Hindlimb muscle (tissue), 1 donor: ENCODE measurements at regions not wholly inside any gene's neighbourhood (a gene's known extent, or its start where the extent isn't known, plus 50 kb on each side); places are given as distances from the start of the nearest gene placed in this dataset.
"Not testable (repeated sequence)": the region's sequence is repeated elsewhere in the genome, so short reads cannot be mapped to it uniquely, and the experiment has no call there.

ENCODE experiments used
- DNase-seq: peaks from one replicate; pipeline ENCODE4 v3.0.0-alpha.2; 2013

DNA sequence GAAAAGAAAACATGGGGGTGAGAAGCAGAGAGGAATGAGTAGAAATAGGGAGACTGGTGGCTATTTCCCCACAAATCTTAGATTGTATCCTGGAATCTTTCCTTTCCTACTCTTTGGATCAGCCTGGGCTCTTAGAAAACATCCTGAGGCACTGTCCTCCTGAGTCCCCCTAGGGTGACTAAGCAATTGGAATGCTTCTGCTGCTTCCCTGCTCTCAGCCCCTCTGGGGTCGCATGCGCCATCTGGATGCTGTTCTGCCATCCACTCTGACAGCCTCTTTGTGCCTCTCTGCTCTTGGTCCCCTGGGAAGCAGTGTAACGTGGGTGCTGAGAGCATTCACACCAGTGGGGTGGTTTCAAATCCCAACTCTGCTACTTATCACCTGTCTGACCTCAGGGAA, 443.0 kb downstream of the SIPA1L2 start:
- DNase-seq = no peak

DNA sequence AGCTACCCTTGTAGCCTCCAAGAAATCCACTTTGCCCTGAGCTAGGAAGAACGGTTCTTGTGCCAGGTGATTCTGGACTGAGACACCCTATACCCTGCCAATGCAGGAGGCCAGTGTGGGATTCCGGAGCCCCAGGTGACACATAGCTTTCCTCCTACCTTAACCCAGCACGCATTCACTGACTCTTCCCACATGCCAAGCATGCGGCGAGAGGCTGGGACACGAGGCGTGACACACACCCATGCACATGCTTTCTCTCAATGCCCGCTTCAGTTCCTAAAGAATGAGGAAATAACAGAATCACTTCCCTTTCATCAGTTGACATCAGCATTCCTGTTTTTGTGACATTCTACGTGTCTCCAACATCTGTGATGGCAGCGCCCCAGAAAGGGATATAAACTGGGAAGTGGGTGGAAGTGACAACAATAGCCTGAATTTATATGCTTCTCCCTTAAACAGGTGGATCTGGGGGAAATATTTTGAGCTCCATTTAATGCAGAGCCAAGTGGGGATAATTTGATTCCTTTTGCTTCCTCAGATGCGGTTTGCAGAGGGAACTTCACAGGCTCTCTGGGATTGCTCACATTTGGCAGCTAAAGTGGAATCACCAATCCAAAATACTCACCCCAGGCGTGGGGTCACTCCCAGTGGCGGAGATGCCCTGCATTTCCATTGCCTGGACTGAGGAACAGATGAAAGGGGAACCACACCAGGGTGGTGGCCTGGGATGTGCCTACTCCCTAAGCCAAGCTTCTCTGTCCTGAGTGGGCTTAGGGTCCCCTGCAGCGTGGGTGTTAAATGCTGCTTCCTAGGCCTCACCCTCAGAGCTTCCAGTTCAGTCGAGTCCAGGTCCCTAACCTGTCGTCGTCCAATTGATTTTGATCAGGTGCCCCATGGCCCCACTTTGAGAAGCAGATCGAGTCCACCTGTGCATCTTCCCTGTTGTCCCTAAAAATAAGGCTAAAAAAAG, 445.1 kb downstream of the SIPA1L2 start:
- DNase-seq = no peak

DNA sequence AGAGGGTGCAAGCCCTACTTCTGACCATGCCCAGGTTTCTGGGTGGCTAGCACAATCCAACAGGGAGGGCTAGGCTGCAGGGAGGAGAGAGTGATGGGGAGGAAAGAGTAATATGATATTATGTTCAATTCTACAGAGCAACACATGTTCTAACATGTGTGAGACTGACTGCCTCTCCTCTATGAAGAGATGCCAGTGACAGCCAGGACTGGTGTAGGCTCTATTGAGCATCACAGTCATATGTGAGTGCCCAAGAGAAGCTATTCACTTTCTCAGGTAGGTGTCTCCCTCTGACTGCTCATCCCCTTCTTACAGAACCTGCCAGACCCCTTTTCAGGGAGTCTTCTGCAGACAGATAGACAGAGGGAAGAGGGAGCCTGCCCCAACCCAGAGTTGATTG, 446.1 kb downstream of the SIPA1L2 start:
- no peak for DNase-seq

DNA sequence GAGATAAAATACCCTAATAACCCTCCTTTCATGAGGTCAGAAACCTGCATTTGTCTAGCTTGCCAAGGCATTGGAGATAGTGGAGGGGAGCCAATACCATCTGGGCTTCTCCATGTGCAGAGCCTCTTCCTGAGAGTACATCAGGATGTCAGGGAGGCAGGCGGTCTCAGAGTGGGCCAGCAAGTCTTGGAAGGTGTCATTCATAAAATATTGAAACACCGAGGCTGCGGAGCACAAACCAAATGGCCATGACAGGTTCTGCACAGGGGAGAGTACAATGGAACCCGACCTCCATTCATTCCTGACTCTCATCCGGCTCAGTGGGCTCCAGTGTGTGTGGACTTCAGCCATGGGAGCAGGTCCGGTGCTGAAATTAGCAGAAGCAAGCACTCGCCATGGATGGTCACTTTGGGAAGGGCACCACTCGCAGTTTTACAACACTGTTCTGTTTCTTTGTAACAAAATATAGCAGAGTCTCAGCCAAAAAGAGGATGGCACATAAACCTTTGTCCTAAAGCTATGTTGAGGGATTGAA, 446.6 kb downstream of the SIPA1L2 start:
- no peak for DNase-seq

DNA sequence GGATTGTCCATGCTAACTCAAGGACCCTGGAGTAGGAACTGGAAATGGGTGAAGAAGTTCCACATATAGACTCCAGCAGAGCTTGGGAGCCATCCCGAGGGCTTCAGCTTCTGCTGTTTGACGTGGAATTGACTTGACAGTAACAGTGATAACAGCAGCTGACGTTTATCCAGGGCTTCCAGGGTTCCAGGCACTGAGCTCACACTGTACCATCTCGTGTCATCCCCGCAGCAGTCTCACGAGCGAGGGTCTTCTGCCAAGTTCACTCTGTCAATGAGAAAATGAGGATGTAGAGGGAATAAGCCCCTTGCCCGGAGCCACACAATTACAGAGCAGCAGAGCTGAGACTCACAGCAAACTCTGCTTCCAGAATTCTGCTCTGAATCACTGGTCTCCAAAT, 447.7 kb downstream of the SIPA1L2 start:
- no peak for DNase-seq

DNA sequence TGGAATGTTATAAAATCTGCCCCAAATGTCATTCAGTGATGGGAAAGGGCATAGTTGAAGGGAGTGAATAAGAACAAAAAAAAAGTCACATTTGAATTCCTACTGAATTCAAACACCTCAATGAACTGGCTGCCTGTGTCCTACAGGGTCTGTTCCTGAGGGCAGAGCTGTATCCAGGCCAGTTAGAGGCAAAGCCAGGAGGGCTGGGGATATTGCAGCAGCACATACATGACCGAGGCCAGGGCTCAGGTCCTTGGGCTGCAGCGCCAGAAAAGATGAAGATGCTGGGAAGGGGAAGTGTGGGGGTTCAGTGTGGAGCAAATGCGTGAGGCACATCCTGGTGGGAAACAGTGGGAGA, 449.2 kb downstream of the SIPA1L2 start:
- DNase-seq = no peak

DNA sequence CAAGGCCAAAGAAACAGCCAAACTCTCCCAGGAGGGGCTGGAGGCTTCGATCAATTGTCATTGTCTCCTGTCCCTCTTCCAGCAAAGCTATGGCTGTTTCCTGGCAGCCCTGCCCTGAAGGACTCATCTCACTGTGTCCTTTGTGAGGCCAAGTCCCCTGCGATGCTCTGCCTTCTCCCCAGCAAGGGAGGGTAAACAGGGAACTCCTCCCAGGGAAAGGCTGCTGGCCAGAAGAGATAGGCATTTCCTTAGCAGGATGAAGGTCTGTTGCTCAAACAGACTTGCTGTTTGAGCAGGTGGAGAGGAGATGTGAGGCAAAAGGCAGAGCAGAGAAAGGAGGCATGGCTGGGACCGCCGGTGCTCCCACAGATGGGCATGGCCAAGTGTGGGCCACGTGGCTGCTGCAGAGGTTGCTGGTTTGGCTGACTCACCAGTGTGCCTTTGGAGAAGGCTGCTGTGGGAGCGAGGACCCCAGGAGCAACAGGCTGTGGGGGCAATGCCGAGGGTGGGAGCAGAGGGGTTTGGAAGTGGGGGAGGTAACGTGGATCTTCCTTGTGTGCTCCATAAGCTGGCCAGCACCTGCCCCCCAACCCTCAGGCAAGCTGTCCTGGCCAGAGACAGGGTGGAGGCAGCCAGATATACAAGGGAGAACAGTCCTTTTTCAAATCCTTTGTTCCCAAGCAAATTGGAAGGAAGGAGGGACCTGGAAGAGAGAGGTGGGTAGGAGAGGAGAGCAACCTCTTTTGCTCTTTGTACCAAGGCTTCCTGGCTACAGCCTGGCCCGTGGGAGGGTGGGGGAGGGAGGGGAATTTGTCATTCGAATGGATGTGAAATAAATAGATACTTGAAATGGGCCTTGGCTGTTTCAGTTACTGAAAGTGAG, 449.8 kb downstream of the SIPA1L2 start:
- no peak for DNase-seq

DNA sequence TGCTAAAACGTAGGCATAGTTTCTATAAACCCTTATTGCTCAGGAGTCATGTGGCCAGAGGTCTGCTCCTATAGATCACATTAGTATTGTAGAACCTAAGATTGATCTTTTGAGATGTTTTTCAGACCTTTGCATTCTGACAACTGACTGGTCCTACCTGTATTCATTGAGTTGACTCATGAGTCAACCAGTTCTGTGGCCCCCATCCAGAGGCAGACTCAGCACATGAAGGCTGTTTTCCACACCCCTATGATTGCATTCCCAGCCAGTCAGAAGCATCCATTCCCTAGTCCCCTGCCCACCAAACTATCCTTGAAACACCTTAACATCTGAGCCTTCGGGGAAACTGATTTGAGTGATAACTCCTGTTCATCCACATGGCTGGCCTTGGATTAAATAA, 451.7 kb downstream of the SIPA1L2 start:
- no peak for DNase-seq

DNA sequence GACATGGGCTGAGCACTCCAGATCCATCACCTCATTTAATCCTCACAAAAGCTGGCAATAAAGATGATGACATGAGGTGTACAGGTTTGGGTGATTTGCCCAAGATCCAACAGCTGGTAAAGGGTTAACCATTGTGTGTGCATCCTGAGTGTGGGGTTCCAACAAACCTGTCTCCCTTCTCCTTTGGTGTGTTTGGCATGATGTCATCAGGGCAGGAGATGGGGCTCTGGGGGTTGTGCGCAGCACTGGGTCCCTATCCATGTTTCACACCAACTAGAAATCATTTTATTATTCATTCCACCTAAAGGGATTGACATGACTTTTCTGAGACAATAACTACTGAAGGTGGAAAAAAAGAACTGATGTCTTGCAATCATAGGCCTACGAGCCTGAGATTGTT, 452.5 kb downstream of the SIPA1L2 start:
- no peak for DNase-seq

DNA sequence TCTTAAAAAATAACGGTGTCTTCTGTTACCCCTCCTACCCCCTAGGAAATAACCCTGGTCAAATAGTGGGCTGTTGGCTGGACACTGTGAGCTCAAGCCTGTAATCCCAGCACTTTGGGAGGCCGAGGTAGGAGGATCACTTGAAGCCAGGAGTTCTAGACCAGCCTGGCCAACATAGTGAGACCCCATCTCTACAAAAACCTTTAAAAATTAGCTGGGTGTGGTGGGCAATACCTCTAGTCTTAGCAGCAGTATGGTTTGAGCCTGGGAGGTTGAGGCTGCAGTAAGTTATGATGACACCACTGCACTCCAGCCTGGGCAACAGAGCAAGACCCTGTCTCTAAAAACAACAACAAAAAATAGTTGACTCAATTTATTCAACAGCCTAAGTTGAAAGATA, 453.7 kb downstream of the SIPA1L2 start:
- no peak for DNase-seq

DNA sequence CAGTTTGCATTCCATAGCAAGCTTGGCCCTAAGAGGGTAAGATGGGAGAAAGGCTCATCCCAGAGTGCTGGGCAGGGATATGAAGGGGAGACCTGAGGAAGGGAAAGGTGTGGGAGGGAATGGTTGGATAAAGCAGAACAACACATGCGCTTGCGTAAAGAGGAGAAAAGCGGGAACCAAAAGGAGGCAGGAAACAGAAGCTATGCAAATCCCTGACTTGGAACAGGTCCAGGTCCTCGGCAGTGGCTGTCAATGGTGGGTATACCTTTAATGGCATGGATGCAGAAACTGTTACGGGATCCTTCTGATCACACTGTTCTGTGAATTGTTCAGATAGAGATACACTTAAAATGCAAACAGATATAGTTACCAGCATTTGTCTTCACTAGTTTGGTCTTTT, 455.6 kb downstream of the SIPA1L2 start:
- no peak for DNase-seq

DNA sequence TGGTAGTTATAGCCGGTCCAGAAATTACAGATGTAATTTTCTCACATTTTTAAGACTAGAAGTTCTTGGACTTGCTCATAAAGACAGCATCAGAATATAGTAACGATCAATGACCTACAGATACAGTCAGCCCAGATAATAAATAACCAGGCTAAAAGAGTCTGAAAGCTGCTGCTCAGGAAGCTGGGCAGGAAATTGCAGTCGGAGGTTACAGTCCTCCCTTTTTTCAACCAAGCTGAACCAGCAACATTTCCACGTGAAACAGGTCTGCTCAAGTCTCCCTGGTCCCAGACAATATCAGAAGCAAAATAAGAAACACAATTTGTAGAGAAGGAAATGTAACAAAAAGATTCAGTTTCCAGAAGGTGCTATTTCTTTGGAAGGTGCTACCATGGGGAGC, 457.4 kb downstream of the SIPA1L2 start:
- DNase-seq = no peak

DNA sequence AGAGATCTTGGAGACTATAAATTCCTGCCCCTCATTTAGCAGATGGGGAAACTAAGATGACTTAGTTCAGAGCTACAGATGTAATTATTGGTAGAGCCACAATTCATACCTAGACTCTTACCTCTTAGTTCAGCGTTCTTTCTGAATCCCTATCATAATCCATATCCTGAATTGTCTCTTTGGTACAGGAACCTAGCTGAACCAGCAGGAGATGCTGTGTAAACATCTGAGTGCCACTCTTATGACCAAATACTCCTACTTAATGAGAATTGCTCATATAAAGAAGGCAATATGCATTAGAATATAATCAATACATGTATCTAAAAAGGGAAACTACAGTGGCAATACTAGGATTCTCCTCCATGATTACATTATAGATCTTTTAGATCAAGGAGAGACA, 459.0 kb downstream of the SIPA1L2 start:
- no peak for DNase-seq

DNA sequence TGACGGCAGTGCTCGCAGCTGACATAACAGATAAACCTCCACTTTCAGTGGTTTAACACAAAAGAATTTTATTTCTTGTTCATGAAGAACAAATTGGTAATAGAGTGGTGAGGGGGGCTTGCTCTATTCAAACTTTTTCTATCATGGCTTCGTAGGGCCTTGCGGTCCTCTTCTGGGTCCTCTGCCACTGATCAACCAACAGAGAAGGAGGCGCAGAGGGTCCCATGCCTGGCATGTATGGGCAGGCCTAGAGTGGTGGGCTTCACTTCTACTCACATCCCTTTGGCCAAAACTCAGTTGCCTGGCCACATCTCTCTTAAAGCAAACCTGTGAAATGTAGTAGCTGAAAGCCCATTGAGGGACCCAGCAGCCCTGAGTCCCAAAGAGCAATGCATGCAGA, 460.5 kb downstream of the SIPA1L2 start:
- DNase-seq = no peak

DNA sequence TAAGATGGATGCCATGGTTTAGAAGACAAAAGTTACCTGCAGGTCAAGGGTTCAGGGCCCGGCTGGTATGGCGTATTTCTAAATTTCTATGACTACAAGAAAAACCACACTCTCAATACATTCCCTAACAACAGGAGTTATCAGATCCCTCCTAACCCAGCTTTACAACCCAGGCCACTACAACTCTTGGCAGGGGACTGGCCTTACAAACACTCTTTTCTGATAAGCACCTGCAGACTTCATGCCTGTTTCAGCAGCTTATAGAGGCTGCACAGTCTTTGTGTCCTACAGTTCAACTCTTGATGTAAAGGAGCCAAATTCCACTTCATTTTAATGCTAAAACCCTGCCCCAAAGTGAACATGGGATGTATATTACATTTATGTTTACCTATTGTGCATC, 461.4 kb downstream of the SIPA1L2 start:
- no peak for DNase-seq

DNA sequence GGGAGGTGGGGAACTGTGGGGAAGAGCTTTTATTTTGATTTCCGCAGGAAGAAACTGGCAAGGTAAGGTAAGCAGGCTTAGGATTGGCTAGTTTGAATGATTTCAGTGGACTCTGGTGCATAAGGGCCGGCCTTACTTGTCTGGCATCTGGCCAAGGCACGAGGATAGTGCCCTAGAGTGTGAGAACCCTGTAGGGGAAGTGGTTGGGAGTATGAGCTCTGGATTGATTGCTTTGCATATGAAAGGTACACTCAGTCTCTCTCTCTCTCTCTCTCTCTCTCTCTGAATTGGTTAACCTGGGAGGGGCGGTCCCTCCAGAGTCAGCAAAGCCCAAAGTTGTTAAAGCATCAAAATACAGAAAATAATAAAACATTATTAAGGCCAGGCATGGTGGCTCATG, 463.0 kb downstream of the SIPA1L2 start:
- no peak for DNase-seq

DNA sequence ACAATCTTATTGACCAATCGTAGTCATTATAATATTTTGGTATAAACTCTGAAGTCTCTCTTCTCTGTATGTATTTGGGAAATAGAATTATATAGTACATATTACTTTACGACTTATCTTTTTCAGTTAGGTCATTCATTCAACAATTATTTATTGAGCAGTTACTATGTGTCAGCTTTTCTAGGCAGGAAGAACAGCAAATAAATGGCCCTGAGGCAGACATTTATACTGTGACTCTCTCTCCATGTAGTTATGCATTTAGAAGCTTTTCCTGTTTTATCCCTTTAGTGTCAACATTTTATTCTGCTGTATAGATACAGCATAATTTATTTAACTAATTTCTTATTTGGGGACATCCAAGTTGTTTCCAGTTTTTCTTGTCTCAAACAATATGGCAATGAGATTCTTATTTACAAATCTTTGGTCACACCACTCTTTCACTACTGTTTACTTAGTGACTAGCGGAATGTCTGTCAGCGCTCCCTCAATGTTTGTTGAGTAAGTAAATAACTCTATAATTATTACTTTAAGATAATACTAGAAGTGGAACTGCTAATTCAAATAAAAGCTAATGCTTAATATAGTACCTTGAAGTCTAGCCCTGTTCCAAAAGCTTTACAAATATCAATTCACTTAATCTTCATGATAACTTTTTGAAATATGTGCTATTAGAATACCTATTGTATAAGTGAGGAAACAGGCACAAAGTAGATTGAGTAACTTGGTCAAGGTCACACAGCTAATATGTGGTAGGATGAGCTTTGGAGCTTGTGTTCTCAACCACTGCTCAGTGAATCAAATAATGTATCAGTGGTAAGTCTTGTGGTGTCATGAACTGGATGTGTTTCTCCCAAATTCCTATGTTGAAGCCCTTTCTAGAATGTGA, 465.6 kb downstream of the SIPA1L2 start:
- DNase-seq = no peak

DNA sequence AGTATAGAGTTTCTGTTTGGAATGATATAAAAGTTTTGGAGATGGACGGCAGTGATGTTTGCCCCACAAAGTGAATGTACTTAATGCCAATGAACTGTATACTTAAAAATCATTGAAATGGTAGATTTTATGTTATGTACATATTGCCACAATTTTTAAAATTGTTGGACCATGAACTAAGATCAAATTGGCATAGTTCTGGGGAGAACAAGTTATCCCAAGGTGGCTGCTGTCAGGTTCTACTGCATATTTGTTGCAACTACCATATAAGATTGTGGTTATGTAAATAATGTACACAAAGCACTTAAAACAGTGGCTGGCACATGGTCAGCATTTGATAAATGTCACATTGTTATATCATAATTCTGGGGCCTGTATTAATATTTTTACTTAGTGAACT, 466.4 kb downstream of the SIPA1L2 start:
- DNase-seq = no peak

DNA sequence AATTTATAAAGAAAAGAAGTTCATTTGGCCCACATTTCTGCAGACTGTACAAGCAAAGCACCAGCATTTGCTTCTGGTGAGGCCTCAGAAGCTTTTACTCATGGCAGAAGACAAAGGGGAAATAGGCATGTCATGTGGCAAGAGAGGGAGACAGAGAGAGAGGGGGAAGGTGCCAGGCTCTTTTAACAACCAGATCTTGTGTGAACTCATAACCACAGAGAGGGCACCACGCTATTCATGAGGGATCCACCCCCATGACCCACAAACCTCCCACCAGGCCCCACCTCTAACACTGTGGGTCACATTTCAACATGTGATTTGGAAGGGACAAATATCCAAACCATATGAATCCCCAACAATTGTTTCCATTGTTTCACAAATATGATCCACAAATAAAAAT, 467.9 kb downstream of the SIPA1L2 start:
- DNase-seq = no peak

DNA sequence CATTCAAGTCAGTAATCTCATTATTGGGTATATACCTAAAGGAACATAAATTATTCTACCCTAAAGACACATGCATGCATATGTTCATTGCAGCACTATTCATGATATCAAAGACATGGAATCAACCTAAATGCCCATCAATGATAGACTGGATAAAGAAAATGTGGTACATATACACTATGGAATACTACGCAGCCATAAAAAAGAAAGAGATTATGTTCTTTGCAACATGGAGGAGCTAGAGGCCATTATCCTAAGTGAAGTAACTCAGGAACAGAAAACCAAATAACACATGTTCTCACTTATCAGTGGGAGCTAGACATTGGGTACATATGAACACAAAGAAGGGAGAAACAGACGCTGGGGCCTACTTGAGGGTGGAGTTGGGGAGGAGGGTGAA, 471.4 kb downstream of the SIPA1L2 start:
- not testable (repeated sequence) for DNase-seq

DNA sequence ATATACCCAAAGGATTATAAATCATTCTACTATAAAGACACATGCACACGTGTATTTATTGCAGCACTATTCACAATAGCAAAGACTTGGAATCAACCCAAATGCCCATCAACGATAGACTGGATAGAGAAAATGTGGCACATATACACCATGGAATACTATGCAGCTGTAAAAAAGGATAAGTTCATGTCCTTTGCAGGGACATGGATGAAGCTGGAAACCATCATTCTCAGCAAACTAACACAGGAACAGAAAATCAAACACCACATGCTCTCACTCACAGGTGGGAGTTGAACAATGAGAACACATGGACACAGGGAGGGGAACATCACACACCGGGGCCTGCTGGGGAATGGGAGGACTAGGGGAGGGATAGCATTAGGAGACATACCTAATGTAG, 473.9 kb downstream of the SIPA1L2 start:
- DNase-seq = not testable (repeated sequence)

DNA sequence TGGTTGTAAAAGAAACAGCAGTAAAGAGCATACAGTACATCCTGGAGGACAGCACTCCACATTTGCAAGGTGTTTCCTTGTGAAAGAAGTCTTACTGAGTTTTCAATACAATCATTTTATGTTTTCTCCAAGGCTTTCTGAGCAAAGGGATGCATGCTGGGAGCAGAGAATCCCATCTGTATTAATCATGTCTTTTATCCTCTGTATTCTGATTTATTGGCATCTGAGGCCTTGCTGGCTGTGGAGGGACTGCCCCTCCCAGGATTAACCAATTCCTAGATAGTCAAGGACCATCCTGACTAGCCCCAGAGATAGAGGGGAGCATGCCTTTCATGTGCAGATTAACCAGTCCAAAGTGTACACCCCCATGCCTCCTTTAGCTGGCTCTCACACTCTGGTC, 476.3 kb downstream of the SIPA1L2 start:
- no peak for DNase-seq
